ENCODE measurements at regions not wholly inside any gene's neighbourhood (a gene's known extent, or its start where the extent isn't known, plus 50 kb on each side); places are given as distances from the start of the nearest gene placed in this dataset.
"Not testable (repeated sequence)": the region's sequence is repeated elsewhere in the genome, so short reads cannot be mapped to it uniquely, and the experiment has no call there.

- DNase-seq (ENCODE audit: low spot score) = no peak
Observed at GRCh38 chr1:65590279-65590678, 169.8 kb downstream of the LEPR start.

GRCh38 chr1:65593516-65593915 is 173.0 kb downstream of the LEPR start:
- DNase-seq (ENCODE audit: low spot score) = no peak

- no peak for DNase-seq (ENCODE audit: low spot score)
Observed at GRCh38 chr1:65595724-65596123, 175.3 kb downstream of the LEPR start.

GRCh38 chr1:65596768-65597167 is 176.3 kb downstream of the LEPR start:
- no peak for DNase-seq (ENCODE audit: low spot score)

GRCh38 chr1:65605621-65606020 is 185.2 kb downstream of the LEPR start:
- DNase-seq (ENCODE audit: low spot score) = no peak

- no peak for DNase-seq (ENCODE audit: low spot score)
Observed at GRCh38 chr1:65606426-65606825, 186.0 kb downstream of the LEPR start.

- no peak for DNase-seq (ENCODE audit: low spot score)
Observed at GRCh38 chr1:65613884-65614283, 178.8 kb upstream of the PDE4B start.

- no peak for DNase-seq (ENCODE audit: low spot score)
Observed at GRCh38 chr1:65615859-65616258, 176.8 kb upstream of the PDE4B start.

- DNase-seq (ENCODE audit: low spot score) = not testable (repeated sequence)
Observed at GRCh38 chr1:65621721-65622120, 171.0 kb upstream of the PDE4B start.

- DNase-seq (ENCODE audit: low spot score) = no peak
Observed at GRCh38 chr1:65623895-65624294, 168.8 kb upstream of the PDE4B start.

GRCh38 chr1:65625528-65625927 is 167.2 kb upstream of the PDE4B start:
- DNase-seq (ENCODE audit: low spot score) = no peak

GRCh38 chr1:65626003-65626402 is 166.7 kb upstream of the PDE4B start:
- DNase-seq (ENCODE audit: low spot score) = no peak

- no peak for DNase-seq (ENCODE audit: low spot score)
Observed at GRCh38 chr1:65629788-65630187, 162.9 kb upstream of the PDE4B start.

GRCh38 chr1:65630855-65631254 is 161.8 kb upstream of the PDE4B start:
- DNase-seq (ENCODE audit: low spot score) = no peak

- no peak for DNase-seq (ENCODE audit: low spot score)
Observed at GRCh38 chr1:65632235-65632634, 160.5 kb upstream of the PDE4B start.

- no peak for DNase-seq (ENCODE audit: low spot score)
Observed at GRCh38 chr1:65640046-65640445, 152.6 kb upstream of the PDE4B start.

- not testable (repeated sequence) for DNase-seq (ENCODE audit: low spot score)
Observed at GRCh38 chr1:65649185-65649584, 143.5 kb upstream of the PDE4B start.

- DNase-seq (ENCODE audit: low spot score) = no peak
Observed at GRCh38 chr1:65650682-65651081, 142.0 kb upstream of the PDE4B start.

- not testable (repeated sequence) for DNase-seq (ENCODE audit: low spot score)
Observed at GRCh38 chr1:65654526-65654925, 138.2 kb upstream of the PDE4B start.

GRCh38 chr1:65657609-65658008 is 135.1 kb upstream of the PDE4B start:
- DNase-seq (ENCODE audit: low spot score) = not testable (repeated sequence)

GRCh38 chr1:65658122-65658521 is 134.6 kb upstream of the PDE4B start:
- no peak for DNase-seq (ENCODE audit: low spot score)

- no peak for DNase-seq (ENCODE audit: low spot score)
Observed at GRCh38 chr1:65668368-65668767, 124.3 kb upstream of the PDE4B start.

- no peak for DNase-seq (ENCODE audit: low spot score)
Observed at GRCh38 chr1:65670518-65670917, 122.2 kb upstream of the PDE4B start.

GRCh38 chr1:65674522-65674921 is 118.2 kb upstream of the PDE4B start:
- DNase-seq (ENCODE audit: low spot score) = no peak

- DNase-seq (ENCODE audit: low spot score) = no peak
Observed at GRCh38 chr1:65679773-65680172, 112.9 kb upstream of the PDE4B start.
